D341Med (cell line): ENCODE measurements at regions not wholly inside any gene's neighbourhood (a gene's known extent, or its start where the extent isn't known, plus 50 kb on each side); places are given as distances from the start of the nearest gene placed in this dataset.

Experiments
- DNase-seq: peaks from one replicate; pipeline ENCODE4 v3.0.0; 2012; ENCODE audit warnings: low spot score

DNA sequence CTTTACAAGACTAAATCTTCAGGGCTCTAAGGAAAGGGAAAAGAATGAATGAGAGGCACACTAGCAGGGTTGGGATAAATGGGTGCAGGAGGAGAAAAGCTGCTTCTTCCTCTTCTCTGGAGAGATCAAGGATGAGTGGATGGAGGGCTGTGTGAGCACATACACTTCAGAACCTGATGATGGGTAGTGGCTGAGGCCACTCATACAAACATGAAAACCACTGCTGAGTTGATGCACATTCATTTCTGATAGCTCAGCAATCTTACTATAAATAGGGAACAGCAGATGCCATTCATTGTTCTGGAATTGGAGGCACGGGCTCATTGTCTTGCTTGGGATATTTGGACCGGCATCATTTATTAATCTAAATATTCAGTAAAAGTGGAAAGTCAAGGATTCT, 152.4 kb upstream of the KCTD1 start:
- DNase-seq: no peak

DNA sequence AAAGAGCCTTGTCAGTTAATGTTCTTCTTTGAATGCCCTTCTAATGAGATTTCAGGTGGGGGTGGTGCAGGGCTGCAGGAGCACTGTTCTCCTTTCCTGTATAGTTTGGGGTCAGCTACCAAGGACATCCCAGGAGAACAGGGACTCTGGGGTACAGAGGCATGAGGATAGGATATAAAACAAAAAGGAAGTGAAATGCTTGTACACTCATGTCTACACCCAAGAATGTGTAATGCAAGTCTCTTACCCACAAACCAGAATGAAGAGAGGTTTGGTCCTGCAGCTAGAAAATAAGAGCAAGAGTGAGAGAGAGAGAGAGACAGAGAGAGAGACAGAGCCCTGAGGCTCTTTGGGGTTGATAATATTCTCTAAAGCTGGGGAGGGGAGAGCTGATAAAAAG, 151.8 kb upstream of the KCTD1 start:
- DNase-seq: no peak

DNA sequence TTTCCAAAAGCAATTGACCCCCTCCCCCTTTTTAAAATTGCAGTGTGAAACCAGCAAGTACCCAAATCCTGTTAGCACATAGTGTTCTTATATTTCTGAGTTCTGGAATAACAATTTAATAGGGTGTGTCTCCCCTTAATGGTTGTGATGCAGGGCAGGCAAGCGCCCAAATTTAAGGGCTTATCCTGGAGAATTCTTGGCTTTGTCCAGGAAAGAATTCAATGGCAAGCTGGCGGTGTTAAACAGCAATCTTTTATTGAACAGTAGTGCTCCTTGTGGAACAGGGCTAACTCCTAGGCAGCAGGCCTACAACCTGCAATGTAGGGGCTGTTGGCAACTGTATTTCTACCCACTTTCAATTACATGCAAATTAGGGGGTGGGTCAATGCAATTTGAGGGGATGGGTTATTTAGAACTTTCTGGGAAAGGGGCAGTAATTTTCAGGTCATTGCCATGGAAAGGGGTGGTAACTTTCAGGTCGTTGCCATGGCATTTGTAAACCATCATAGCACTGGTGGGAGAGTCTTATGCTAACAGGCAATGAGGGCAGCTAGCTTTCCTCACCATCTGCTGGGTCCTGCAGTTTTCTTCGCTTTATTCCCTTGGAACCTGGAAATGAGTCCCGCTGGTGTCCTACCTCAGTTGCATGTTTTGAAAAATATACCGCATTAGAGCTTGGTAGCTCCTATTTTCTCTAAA, 149.0 kb upstream of the KCTD1 start:
- DNase-seq: no peak

DNA sequence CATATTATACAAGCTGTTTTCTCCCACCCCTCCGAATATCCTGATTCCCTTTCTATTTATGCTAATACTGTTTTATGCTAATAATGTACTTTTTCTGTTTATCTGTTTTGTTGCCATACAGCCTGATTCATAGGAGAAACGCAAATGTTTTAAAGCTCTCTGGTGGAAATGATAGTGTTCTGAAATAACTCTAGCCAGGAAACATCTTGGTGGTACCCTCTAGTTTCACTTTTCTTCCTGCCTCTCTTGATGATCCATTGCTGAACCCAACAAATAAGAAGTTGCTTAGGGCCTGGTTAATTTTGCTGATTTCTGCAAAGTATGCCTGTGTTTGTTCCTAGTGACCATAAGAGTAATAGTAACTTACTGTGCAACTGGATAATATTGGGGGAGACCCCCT, 148.4 kb upstream of the KCTD1 start:
- DNase-seq: no peak

DNA sequence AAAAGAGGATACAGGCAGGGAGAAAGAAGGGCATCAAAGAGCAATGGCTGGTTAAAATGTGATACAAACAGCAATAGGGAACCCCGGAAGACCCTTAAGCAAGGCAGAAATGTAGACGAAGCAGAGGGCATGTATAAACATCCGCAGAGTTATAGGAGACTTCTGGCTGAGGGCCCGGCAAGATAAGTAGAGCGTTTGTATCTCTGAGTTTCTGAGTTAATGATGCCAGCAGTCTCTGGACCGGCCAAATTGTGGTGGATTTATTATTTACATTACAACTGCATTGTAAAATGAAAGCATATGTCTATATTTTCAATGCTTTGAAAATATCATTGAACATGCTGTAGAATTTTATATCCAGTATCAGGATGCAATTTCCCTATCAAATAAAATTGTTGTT, 148.0 kb upstream of the KCTD1 start:
- no peak for DNase-seq

DNA sequence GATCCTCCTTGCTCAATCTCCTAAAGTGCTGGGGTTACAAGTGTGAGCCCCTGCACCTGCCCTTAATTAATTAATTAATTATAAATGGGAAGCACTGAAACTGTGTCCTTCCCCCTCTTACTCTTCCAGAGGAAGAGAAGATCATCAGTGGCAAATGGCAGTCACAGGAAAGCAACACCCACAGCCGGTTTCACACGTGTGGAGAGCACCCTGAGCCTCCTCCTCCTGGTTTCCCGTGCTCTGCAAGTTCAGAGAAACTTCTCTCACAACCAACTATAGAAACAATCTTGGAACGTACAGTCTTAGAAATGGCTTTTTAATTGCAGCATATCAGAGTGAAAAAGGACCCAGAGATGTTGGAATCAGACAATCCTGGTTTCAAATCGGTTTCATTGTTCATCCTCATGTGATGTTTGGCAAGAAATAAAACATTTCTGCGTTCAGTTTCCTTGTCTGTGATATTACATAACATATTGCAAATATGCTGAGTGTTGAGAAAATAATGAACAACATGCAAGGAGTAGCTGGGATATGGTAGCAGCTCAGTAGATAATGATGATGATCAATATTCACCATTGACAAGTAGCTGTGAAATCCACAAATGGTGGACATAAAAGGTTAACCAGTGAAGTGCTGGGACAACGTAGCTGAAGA, 141.0 kb upstream of the KCTD1 start:
- no peak for DNase-seq

DNA sequence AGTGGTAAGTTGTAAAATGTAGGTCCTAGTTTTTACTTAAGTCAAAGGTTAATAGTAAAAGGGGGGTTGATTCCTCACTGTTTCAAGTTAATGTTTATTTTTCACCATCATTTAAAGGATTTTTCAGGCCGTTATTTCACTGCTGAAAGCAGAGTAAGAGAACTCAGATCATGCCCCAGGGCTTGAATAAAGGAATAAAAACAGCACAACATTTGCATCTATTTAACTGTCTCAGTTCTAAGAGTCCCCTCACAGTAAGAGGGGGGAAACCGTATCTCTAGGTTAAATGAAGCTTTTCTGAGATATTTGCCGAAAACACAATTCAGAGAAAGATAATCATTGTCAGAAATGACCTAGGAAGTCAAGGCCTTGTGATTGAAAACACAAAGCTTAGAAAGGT, 138.2 kb upstream of the KCTD1 start:
- no peak for DNase-seq

DNA sequence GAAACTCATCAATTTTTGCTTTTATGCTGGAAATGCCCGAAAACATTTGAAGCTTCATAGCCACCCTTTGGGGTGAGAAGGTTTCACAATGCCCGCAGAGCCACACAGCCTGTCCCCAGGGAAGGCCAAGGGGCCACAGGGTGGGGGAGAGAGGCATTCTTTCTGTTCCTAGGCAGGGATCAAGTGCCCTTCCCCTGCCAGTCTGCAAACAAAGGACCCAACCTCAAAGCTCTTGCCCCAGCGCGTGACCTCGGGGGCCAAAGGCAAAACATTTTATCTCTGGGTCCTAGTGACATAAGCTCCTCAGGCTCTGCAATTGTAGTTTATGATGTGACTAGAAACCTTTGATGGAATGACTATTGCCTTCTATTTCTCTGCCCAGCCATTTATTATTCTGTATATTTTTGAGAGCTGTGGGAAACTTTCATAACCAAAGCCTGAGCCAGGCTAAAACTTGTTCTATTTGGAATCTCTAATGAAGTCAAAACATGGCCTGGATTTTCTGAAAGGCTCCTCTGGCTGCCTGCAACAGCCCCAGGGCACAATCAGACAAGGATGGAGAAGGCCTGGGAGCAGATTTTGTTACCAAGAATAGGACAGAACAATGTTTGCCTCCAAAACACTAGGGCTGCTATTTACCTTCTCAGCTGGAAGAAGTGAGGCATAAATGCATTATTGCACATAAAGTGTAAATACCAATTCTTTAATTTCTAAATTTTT, 137.2 kb upstream of the KCTD1 start:
- DNase-seq: no peak

DNA sequence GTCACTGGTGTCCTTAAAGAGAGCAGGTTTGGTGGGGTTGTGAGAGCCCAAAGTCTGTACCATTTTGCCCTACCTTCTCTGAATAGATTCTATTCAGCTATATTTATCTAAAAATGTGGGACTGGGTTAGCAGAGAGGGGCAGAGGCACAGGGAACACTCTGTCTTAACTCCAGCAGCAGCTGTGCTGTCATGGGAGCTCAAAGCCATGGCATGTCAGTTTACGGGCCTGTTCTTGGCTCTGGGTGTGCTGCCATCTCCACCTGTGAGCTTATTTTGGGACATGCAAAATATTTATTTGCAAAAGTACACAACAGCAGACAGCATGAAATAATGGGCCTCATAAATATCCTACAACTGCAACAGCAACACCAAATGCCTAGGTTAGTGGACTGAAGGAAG, 129.6 kb upstream of the KCTD1 start:
- DNase-seq: no peak

DNA sequence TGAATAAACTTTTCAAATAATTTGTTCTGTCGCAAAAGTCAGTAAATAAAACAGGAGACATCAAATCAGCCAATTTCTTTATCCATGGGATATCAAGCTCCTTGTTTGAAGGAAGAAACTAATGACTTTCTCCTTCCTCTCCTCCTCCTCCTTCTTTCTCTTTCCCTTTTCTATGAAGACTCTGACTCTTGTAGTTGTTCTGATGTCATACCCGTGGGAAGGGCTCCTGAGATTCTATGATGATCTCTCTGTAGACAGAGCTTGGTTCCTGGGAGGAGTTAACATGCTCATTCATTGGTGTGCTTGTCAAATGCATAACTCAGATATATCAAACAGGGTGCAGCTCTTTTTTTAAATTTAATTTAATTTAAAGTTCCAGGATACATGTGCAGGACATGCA, 118.7 kb upstream of the KCTD1 start:
- DNase-seq: no peak

DNA sequence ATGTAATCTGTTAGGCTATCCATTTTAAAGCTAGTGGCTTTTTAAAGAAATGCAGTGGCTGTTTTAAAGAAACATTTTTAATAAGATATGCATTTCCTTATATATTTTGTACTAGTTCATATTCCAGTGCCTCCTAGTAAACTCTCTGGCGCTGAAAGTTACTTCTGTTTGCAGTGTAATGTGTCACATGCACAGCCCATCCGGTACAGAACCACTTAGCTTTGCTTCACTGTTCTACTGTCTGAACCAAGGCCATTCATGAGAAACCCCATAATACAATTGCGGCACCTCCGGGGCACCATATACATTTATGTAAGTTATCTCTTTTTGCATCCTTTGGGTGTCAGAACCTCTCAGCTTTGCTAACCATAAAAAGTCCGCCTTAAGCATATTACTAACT, 114.6 kb upstream of the KCTD1 start:
- DNase-seq: no peak

DNA sequence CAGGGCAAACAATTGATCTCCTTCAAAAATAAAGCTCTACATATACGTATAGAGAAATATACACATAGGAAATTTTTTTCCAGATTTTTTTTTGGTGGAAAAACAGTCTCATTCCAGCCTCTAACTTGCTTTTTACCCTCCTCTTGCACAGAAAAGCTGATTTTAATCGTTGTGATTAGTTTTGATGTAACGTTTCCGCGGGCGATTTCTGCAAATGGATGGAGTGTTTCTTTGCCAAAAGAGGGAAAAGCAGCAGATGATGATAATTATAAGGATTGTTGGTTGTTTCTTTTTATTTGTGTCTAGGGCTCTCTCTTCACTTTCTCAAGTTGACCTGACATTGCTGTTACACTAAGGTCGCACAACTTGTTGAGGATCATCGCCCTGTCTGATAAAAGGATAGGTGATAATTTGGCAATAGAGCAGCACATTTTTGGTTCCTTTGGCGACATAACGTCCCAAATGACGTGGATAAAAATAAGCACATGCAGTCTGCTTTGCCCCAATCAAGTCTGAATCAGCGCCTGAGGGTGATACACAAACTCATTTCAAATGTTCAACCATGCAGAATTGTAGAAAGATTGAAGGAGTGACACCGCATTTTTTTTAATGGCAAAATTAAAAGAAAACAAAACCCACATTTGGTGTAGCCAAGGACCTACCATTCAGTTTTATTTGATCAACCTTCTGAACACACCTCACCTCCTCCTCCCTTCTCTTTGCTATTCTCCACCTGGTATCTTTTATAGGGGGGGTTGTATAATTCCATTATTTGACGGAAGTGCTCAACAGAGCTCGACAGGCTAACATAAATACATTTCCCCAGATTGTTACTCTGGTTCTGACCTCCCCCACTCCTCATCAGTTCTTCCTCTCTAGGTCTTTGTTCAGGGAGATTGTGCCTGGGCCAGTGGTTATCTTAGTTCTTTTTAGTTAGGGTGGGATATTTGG, 109.6 kb upstream of the KCTD1 start:
- DNase-seq: no peak

DNA sequence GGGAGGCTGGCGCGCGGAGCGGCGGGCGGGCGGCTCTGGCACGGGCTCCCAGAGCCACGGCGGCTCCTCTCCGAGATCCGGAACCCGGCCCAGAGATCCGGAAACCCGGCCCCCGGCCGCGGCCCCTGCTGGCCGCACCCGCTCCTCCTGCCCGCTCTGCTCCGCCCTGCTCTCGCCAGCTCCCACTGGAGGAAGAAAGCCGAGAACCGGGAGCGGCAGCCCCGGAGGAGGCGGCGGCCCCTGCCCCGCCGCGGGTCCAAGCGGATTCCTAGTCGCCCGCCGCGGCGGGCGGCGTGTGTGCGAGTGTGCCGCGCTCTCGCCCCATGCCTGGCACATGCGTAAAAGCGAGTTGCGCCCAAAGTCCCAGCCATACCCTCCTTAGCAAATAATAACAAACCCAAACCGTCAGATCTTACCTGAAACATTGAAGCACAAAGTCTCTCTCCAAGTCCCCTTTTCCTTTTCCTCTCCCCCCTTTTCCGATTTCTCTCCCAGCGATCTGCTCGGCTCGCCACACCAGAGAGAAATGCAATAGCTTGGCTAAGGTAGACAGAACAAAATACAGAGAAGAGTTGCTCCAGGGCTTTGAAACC, 108.7 kb upstream of the KCTD1 start:
- DNase-seq: peak; percentile 84

DNA sequence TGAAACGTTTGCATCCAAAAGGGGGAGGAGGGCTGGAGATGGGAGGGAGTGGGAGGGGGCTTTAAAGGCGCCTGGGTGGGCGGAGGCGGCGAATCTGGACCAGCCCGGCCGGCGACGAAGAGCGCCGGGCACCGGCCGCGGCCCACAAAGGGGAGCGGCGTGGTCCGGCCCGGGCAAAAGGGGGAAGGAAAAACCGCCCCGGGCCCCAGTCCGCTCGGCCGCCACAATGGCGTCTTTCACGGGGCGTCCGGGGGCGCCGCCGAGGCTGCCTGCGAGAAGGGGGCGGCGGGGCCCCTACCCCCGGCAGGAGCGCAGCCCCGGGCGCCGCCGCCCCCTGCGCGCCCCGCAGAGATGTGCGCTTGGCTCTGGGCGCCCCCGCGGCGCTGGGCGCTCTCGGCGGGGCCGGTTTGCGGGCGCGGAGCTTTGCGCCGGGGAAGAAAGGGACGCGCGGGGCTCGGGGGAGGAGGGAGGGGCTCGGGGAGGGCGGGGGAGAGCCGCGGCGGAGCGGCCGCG, 108.1 kb upstream of the KCTD1 start:
- no peak for DNase-seq

DNA sequence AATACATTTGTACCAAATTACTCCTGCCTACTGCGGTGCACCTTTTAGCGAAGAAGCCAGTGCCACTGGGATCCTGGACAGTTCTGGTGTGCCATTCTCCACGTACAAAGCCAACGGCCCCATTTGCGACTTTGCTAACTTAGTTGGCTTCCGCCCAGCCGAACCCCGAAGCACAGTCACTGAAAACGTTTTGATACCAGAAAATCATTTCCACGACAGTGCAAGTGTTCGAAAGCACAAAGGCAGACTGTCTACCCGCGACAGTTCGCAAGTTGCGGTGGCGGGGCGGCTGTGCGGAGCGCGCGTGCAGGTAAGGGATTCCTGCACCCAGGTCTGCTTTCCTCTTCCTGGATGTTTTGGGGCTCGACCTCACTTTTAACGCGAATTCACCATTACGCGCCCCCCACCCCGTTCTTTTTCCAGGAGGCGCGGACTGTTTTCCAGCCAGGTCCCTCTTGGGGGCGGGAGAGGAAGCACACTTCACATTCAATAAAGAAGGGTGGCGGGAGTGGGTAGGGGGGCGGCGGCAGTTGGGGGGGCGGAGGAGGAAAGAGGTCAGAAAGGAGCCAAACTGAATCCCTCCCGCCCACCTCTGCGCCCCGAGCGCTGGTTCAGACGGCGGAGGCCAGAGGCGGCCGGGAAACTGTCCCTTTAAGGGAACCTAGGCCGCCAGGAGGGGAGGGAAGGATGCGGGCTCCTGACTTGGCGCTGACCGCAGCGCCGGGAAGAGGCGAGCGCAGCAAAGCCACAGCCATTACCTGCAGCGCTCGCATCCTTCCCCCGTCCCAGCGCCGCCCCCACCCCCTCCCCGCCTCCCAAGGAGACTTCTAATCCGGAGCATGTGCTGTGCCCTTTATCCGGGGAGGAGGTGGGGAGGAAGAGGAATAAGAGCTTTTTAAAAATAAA, 107.4 kb upstream of the KCTD1 start:
- peak; percentile 76 for DNase-seq

DNA sequence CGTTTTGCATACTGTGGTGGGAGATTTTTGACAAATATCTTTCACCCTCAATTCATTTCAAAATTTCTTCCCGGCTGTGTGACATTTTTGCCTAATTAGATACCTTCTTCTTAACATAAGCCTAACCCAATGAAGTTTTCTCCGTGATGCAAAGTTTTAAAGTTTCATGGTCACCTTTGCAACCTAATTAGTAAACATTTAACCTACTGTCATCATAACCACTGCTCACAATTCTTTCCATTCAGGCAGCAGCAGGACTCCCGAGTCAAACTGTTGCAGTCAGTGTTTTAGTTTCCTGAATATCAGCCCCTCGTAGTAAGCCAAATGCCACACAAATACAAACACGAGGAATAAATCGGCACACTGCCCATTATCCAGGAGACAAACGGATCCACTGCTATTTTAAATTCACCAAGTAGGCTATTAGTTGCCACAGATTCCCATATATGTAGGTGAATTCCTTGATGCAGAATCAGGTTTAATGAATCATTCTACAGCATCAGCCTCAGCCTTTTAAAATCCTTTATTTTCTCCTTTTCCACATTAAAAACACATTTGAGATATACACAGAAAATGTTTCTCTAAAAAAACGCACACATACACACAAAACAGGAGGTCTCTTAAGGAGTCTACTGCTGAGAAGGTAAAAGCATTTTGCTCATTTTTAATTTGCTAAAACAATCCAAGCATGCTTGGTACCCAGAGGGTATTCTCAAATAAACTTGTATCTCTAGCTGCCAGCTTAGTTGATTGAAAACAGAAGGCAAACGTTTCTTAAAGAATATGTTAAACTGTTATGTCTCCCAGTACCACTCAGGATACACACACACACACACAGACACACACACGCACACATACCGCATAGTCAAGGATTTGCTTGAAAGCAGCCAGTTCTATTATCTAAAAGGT, 106.5 kb upstream of the KCTD1 start:
- no peak for DNase-seq

DNA sequence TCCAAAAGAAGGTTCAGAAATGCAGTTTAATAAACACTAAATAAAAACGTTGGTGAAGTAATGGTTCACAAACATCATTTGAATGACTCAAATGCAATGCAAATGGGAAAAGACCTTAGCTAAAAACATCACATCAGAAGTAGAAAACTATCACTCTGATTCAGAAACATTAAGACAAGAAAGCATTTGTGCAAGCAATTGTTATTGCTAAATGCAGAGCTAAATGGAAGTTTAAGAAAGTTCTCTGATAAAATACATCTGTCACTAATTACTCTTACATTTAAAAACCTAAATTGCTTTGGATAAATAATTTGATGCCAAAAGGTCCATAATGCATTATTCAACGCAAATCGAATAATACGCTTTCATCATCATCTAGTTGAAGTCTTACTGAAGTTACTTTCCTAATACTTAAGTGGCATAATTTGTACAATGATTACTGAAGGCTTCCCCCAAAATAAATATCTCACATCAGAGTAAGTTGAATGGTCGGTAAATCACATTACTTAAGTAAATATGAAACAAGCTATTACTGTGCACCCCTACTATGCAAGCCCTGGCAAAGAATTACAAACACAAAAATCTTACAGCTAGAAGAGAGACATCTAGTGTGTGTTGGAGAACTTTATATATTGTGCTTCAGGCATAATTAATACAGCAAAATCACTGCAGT, 105.7 kb upstream of the KCTD1 start:
- DNase-seq: no peak

DNA sequence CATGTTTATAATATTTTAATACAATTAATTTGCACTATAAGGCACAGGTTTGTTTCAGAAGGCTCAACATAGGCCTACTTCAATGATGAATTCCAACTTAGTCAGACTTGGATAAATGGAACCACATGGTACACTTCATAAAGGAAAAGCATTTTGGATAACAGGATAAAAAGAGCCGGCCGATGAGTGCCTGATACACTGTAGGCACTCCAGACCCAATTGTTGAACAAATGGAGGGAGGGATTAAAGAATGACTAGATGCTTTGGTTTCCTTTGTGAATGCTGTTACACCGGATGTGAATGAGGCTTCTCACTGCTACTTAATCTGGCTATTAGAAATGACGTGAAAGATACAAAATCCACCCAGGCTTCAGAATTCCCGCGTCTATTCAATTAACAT, 104.1 kb upstream of the KCTD1 start:
- no peak for DNase-seq
